ENCODE measurements at regions not wholly inside any gene's neighbourhood (a gene's known extent, or its start where the extent isn't known, plus 50 kb on each side); places are given as distances from the start of the nearest gene placed in this dataset.

- H3K27me3 Mint-ChIP-seq: peaks cover 0 to 2% (median 0%) of the 10 kb centered on the region in 5 donors
- peaks cover 0 to 4% (median 1%) of the 10 kb centered on the region in 4 donors for H3K4me1 Mint-ChIP-seq
- DNase-seq (no peak), ATAC-seq (no peak)
- H3K27ac Mint-ChIP-seq: no peak overlapping the region
- H3K9me3 Mint-ChIP-seq: no peaks in the 10 kb centered on the region
- no peak overlapping the region for H3K4me3 Mint-ChIP-seq
- H3K36me3 Mint-ChIP-seq: no peaks in the 10 kb centered on the region
- POLR2A ChIA-PET: no interaction called here
Observed at GRCh38 chr10:78953113-78953798, 115.5 kb upstream of the ZMIZ1 start.

DNA sequence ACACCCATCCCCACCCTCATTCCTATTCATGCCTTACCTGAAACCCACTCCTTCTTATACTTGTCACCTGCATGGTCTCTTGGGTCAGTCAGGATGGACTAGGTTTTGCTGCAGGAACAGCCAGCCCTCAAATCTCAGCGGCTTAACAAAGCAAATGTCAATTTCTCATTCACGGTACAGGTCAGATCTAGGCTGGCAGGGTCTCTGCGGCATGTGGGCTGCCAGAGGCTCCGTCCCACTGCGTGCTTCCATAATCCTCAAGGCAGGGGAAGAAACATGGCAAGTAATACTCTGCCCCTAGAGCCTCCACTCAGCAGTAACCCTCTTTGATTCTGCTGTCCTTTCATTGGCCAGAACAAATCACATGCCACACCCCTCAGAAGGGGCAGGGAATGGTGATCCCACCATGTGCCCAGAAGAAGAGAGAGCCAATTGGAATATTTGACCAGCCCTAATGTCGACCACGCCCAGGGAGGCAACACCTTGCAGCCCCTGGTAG lies 114.9 kb upstream of the ZMIZ1 start:
- Mint-ChIP-seq H3K27me3 (peaks cover 0 to 2% (median 0%) of the 10 kb centered on the region in 5 donors), H3K36me3 (no peaks in the 10 kb centered on the region), H3K4me3 (no peak overlapping the region), H3K4me1 (peaks cover 0 to 4% (median 1%) of the 10 kb centered on the region in 4 donors), H3K9me3 (no peaks in the 10 kb centered on the region), H3K27ac (no peak overlapping the region)
- no peak for DNase-seq
- ATAC-seq: no peak
- POLR2A ChIA-PET: interaction anchor here (1.7 kb wide), 1 partner anchor 13 kb away, joined by 4 read pairs; no protein-coding TSS in a partner anchor

DNA sequence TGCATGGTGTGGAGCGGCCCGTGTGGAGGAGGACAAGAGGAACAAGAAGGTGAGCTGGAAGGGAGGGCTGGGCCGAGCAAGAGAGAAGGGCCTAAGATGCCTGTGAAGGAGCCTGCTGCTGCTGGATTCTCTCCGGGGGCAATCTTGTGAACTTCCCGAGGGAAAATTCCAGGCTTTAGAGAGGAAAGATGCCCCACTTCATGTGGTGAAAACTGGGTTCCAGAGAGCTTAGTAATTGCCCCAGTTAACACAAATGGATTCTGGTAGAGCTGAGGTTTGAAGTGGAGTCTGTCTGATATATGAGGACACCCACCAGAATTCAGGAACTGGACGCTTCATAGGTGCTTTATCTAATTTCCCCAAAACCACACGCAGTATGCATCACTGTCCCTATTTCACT lies 114.1 kb upstream of the ZMIZ1 start:
- DNase-seq (no peak), ATAC-seq (no peak)
- Mint-ChIP-seq H3K27me3 (peaks cover 0 to 2% (median 0%) of the 10 kb centered on the region in 5 donors), H3K4me1 (peaks cover 0 to 4% (median 1%) of the 10 kb centered on the region in 4 donors), H3K27ac (no peak overlapping the region), H3K9me3 (no peaks in the 10 kb centered on the region), H3K36me3 (no peaks in the 10 kb centered on the region), H3K4me3 (no peak overlapping the region)
- POLR2A ChIA-PET: interaction anchor here (1.7 kb wide), 1 partner anchor 12 kb away, joined by 4 read pairs; no protein-coding TSS in a partner anchor

DNA sequence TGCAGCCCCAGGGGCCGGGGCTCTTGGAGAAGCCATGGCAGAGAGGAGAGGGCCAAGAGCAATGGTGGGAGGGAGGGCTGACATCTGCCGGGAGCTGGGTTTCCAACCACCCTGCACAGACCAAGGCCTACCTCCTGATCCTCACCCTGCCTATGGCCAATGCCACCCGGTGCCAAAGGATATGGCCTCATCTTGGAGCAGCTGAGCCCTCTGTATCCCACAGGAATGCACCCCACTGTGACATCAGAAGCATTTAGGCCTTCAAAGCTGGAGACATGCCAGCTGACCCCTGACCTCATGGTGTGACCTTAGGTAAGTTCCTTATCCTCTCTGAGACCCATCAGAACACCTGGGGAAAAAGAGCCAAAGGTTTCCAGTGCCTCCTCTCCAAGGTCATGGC lies 113.6 kb upstream of the ZMIZ1 start:
- ATAC-seq (no peak), DNase-seq (no peak)
- H3K4me3 Mint-ChIP-seq: no peak overlapping the region
- H3K9me3 Mint-ChIP-seq: no peaks in the 10 kb centered on the region
- peaks cover 0 to 4% (median 1%) of the 10 kb centered on the region in 4 donors for H3K4me1 Mint-ChIP-seq
- H3K36me3 Mint-ChIP-seq: no peaks in the 10 kb centered on the region
- H3K27ac Mint-ChIP-seq: peak overlapping the region in 1 of 10 donors; percentile 43
- POLR2A ChIA-PET: interaction anchor here (1.7 kb wide), 1 partner anchor 12 kb away, joined by 4 read pairs; no protein-coding TSS in a partner anchor
- peaks cover 0 to 2% (median 0%) of the 10 kb centered on the region in 5 donors for H3K27me3 Mint-ChIP-seq

DNA sequence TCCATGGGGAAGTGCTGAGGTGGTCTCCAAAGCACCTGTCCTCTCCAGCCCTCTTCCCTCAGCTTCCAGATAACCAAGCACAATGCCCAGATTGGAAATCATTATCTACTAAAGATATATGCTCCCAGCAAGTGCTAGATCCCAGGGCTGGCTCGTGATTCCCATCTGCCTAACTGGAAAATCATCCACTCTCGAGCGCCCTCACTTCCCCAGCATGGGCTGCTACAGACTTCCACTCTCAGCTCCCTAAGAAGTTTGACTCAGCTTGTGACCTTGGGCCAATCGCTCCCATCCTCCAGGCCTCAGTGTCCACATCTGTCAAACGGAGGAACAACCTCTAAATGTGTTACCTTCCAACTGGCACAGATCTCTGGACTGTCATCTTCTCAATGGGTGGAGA lies 112.4 kb upstream of the ZMIZ1 start:
- ATAC-seq: no peak
- no peaks in the 10 kb centered on the region for H3K36me3 Mint-ChIP-seq
- POLR2A ChIA-PET: no interaction called here
- H3K4me3 Mint-ChIP-seq: no peak overlapping the region
- peak overlapping the region in 1 of 10 donors; percentile 64 for H3K27ac Mint-ChIP-seq
- peaks cover 0 to 4% (median 1%) of the 10 kb centered on the region in 4 donors for H3K4me1 Mint-ChIP-seq
- H3K9me3 Mint-ChIP-seq: no peaks in the 10 kb centered on the region
- DNase-seq: no peak
- peaks cover 0 to 2% (median 0%) of the 10 kb centered on the region in 5 donors for H3K27me3 Mint-ChIP-seq

- Mint-ChIP-seq H3K4me3 (no peak overlapping the region), H3K36me3 (no peaks in the 10 kb centered on the region), H3K27ac (peak overlapping the region in 2 of 10 donors; percentile 70 to 83), H3K4me1 (peaks cover 0 to 4% (median 1%) of the 10 kb centered on the region in 4 donors), H3K9me3 (no peaks in the 10 kb centered on the region), H3K27me3 (no peaks in the 10 kb centered on the region)
- DNase-seq (no peak), ATAC-seq (no peak)
- POLR2A ChIA-PET: no interaction called here
Observed at GRCh38 chr10:78957471-78958039, 111.2 kb upstream of the ZMIZ1 start.

DNA sequence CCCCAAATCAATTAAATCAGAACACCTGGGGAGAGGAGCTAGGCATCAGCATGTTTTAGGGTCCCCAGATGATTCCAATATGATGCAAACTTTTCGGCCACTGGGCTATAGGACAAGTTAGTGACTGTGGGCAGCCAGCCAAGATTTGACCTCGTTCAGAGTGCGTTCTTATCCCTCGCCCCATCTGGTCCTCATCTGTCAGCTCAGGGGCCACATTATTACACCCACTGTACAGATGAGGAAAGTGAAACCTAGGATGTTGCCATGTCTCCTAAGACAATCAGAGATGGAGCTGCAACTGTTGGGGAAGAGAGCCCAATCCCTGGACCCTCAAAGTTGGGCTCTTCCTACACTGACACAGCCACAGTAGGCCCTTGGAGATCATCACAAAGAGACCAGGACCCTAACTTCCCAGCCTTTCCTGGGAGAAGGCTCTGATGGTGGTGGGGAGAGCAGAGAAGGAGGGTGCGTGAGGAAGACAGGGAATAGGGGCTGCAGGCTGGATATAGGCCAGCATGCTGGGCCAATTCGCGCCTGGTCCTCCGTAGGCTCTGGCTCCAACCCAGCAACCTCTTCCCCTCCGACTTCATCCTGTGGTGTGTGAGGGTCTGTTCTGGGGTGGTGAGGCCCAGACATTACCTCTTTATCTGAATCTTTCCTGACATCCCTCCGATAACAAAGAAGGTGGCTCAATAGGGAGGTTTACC lies 109.4 kb upstream of the ZMIZ1 start:
- no peaks in the 10 kb centered on the region for H3K36me3 Mint-ChIP-seq
- ATAC-seq: no peak

GRCh38 chr10:78959924-78960285 lies 108.9 kb upstream of the ZMIZ1 start:
- no peaks in the 10 kb centered on the region for H3K27me3 Mint-ChIP-seq
- H3K9me3 Mint-ChIP-seq: no peaks in the 10 kb centered on the region
- H3K4me1 Mint-ChIP-seq: peaks cover 0 to 2% (median 0%) of the 10 kb centered on the region in 4 donors
- POLR2A ChIA-PET: no interaction called here
- no peaks in the 10 kb centered on the region for H3K36me3 Mint-ChIP-seq
- no peak for DNase-seq
- H3K4me3 Mint-ChIP-seq: no peak overlapping the region
- H3K27ac Mint-ChIP-seq: peak overlapping the region in 1 of 10 donors; percentile 46
- no peak for ATAC-seq

More for the DNA sequence above, 109.4 kb upstream of the ZMIZ1 start:
- DNase-seq: no peak
- Mint-ChIP-seq H3K27ac (no peak overlapping the region), H3K4me3 (no peak overlapping the region), H3K27me3 (no peaks in the 10 kb centered on the region), H3K9me3 (no peaks in the 10 kb centered on the region), H3K4me1 (peaks cover 0 to 2% (median 0%) of the 10 kb centered on the region in 4 donors)
- POLR2A ChIA-PET: no interaction called here

GRCh38 chr10:78960316-78960800 lies 108.4 kb upstream of the ZMIZ1 start:
- Mint-ChIP-seq H3K4me1 (peaks cover 0 to 2% (median 0%) of the 10 kb centered on the region in 4 donors), H3K4me3 (no peak overlapping the region), H3K36me3 (no peaks in the 10 kb centered on the region), H3K27me3 (no peaks in the 10 kb centered on the region), H3K27ac (no peak overlapping the region), H3K9me3 (no peaks in the 10 kb centered on the region)
- no peak for DNase-seq
- POLR2A ChIA-PET: no interaction called here
- no peak for ATAC-seq

DNA sequence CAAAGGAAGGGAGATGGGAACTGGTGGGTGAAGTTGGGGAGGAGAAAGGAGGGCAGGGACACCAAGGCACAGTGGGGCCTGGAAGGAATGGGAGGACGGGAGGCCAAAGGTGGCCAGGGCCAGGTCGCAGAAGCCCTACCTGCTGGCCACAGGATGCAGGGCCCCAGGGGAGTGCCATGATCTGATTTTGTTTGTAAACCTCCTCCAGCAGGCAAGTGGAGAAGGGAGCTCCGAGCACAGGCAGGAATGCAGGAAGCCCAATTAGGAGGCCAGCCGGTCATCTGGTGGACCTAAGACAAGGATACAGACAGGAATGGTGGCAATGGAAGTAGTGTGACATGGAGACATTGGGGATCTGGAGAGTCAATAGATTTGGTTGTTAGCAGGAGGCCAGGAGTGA lies 107.0 kb upstream of the ZMIZ1 start:
- H3K4me1 Mint-ChIP-seq: peaks cover 0 to 2% (median 0%) of the 10 kb centered on the region in 4 donors
- POLR2A ChIA-PET: interaction anchor here (0.6 to 3.2 kb wide), 2 partner anchors 12 to 18 kb away, joined by 4 to 9 read pairs; no protein-coding TSS in a partner anchor
- peak overlapping the region in 1 of 10 donors; percentile 18 for H3K27ac Mint-ChIP-seq
- H3K36me3 Mint-ChIP-seq: no peaks in the 10 kb centered on the region
- DNase-seq (no peak), ATAC-seq (no peak)
- H3K4me3 Mint-ChIP-seq: no peak overlapping the region
- no peaks in the 10 kb centered on the region for H3K9me3 Mint-ChIP-seq
- no peaks in the 10 kb centered on the region for H3K27me3 Mint-ChIP-seq

GRCh38 chr10:78963074-78964034 lies 105.4 kb upstream of the ZMIZ1 start:
- Mint-ChIP-seq H3K27ac (peak overlapping the region in 2 of 10 donors; percentile 31 to 46), H3K27me3 (no peaks in the 10 kb centered on the region)
- POLR2A ChIA-PET: interaction anchor here (3.2 kb wide), 1 partner anchor 10 kb away, joined by 9 read pairs; no protein-coding TSS in a partner anchor

More at GRCh38 chr10:78963074-78964034, 105.4 kb upstream of the ZMIZ1 start:
- Mint-ChIP-seq H3K9me3 (no peaks in the 10 kb centered on the region), H3K36me3 (no peaks in the 10 kb centered on the region), H3K4me1 (no peaks in the 10 kb centered on the region), H3K4me3 (no peak overlapping the region)
- no peak for ATAC-seq
- DNase-seq: no peak
